H9 (cell line): ENCODE measurements at regions not wholly inside any gene's neighbourhood (a gene's known extent, or its start where the extent isn't known, plus 50 kb on each side); places are given as distances from the start of the nearest gene placed in this dataset.
A peak's percentile ranks its signal among the peaks of the same experiment; 100 is the strongest.
"Not testable (repeated sequence)": the region's sequence is repeated elsewhere in the genome, so short reads cannot be mapped to it uniquely, and the experiment has no call there.

Experiments used
- DNase-seq: peaks from one replicate; pipeline ENCODE4 v3.0.0-alpha.2; 2017
- H2AFZ ChIP-seq: one replicate; pipeline ENCODE4 v1.6.1; 2013; ENCODE audit warnings: mild to moderate bottlenecking, low read length, control low read depth, moderate library complexity
- H2AK5ac ChIP-seq: 2 replicates; pipeline ENCODE4 v1.6.1; 2013; ENCODE audit warnings: low read length, control low read depth, mixed read lengths; ENCODE audit not compliant: insufficient read length
- H2BK120ac ChIP-seq: one replicate; pipeline ENCODE4 v1.6.1; 2013; ENCODE audit warnings: low read depth, mild to moderate bottlenecking, low read length, control low read depth, inconsistent platforms; ENCODE audit not compliant: poor library complexity, severe bottlenecking
- H2BK12ac ChIP-seq: 2 replicates; pipeline ENCODE4 v1.6.1; 2013; ENCODE audit warnings: low read length, control low read depth, mixed read lengths, low read depth; ENCODE audit not compliant: insufficient read length
- H2BK15ac ChIP-seq: 2 replicates; pipeline ENCODE4 v1.6.1; 2013; ENCODE audit warnings: low read depth, low read length, control low read depth
- H2BK20ac ChIP-seq: one replicate; pipeline ENCODE4 v1.6.1; 2013; ENCODE audit warnings: low read depth, mild to moderate bottlenecking, low read length, control low read depth, inconsistent platforms; ENCODE audit not compliant: poor library complexity, severe bottlenecking
- H2BK5ac ChIP-seq: 2 replicates; pipeline ENCODE4 v1.6.1; 2013; ENCODE audit warnings: low read length, control low read depth, mixed read lengths; ENCODE audit not compliant: insufficient read length
- H3K14ac ChIP-seq: 2 replicates; pipeline ENCODE4 v1.6.1; 2013; ENCODE audit warnings: low read length, control low read depth; ENCODE audit not compliant: insufficient read depth
- H3K18ac ChIP-seq: 2 replicates; pipeline ENCODE4 v1.6.1; 2013; ENCODE audit warnings: low read depth, mild to moderate bottlenecking, mixed read lengths, low read length, control low read depth; ENCODE audit not compliant: insufficient read length
- H3K23ac ChIP-seq: 2 replicates; pipeline ENCODE4 v1.6.1; 2013; ENCODE audit warnings: low read length, control low read depth, mixed read lengths, low read depth; ENCODE audit not compliant: insufficient read length
- H3K23me2 ChIP-seq: 2 replicates; pipeline ENCODE4 v1.6.1; 2013; ENCODE audit warnings: low read depth, mild to moderate bottlenecking, mixed read lengths, low read length, control low read depth; ENCODE audit not compliant: insufficient read length, poor library complexity, severe bottlenecking
- H3K27ac ChIP-seq: 2 replicates; pipeline ENCODE4 v1.5.1; 2013; ENCODE audit warnings: low read length, control low read depth, mixed read lengths, low read depth; ENCODE audit not compliant: insufficient read length
- H3K27me3 ChIP-seq: 2 replicates; pipeline ENCODE4 v1.6.1; 2013; ENCODE audit warnings: low read length, control low read depth, inconsistent platforms; ENCODE audit not compliant: insufficient read depth
- H3K4ac ChIP-seq: 2 replicates; pipeline ENCODE4 v1.6.1; 2013; ENCODE audit warnings: low read depth, mild to moderate bottlenecking, control low read depth, inconsistent platforms, low read length, moderate library complexity
- H3K4me1 ChIP-seq: 2 replicates; pipeline ENCODE4 v1.6.1; 2013; ENCODE audit warnings: low read length, control low read depth, inconsistent platforms; ENCODE audit not compliant: insufficient read depth
- H3K4me2 ChIP-seq: 2 replicates; pipeline ENCODE4 v1.6.1; 2013; ENCODE audit warnings: low read length, control low read depth, mixed read lengths; ENCODE audit not compliant: insufficient read length, insufficient read depth
- H3K56ac ChIP-seq: 2 replicates; pipeline ENCODE4 v1.6.1; 2013; ENCODE audit warnings: low read depth, mild to moderate bottlenecking, mixed read lengths, low read length, control low read depth; ENCODE audit not compliant: insufficient read length
- H3K79me1 ChIP-seq: 2 replicates; pipeline ENCODE4 v1.6.1; 2013; ENCODE audit warnings: low read depth, mild to moderate bottlenecking, moderate library complexity, low read length, control low read depth, inconsistent platforms; ENCODE audit not compliant: insufficient read depth, poor library complexity, severe bottlenecking
- H3K79me2 ChIP-seq: 2 replicates; pipeline ENCODE4 v1.6.1; 2013; ENCODE audit warnings: low read length, control low read depth, inconsistent platforms; ENCODE audit not compliant: insufficient read depth
- H3K9ac ChIP-seq: 2 replicates; pipeline ENCODE4 v1.6.1; 2013; ENCODE audit warnings: low read length, control low read depth, mixed read lengths; ENCODE audit not compliant: insufficient read length; ENCODE audit errors: extremely low read depth
- H3K9me3 ChIP-seq: one replicate; pipeline ENCODE4 v1.6.1; 2013; ENCODE audit warnings: low read depth, low read length, inconsistent platforms; ENCODE audit not compliant: control insufficient read depth
- H3T11ph ChIP-seq: one replicate; pipeline ENCODE4 v1.6.1; 2013; ENCODE audit warnings: mild to moderate bottlenecking, low read length, control low read depth, inconsistent platforms
- H4K20me1 ChIP-seq: one replicate; pipeline ENCODE4 v1.6.1; 2013; ENCODE audit not compliant: control insufficient read depth, insufficient read length, insufficient read depth
- H4K5ac ChIP-seq: 2 replicates; pipeline ENCODE4 v1.6.1; 2013; ENCODE audit warnings: low read depth, mild to moderate bottlenecking, mixed read lengths, low read length, control low read depth; ENCODE audit not compliant: insufficient read length
- H4K8ac ChIP-seq: replicated peaks from 2 replicates; pipeline ENCODE4 v1.6.1; 2013; ENCODE audit warnings: low read length, control low read depth, mixed read lengths, low read depth; ENCODE audit not compliant: insufficient read length
- H4K91ac ChIP-seq: 2 replicates; pipeline ENCODE4 v1.6.1; 2013; ENCODE audit warnings: low read depth, mild to moderate bottlenecking, moderate library complexity, mixed read lengths, low read length, control low read depth; ENCODE audit not compliant: insufficient read length
- H3K27ac Mint-ChIP-seq, 3 experiments: 2 replicates in 2 of 3; 3 replicates in 1 of 3; pipeline ENCODE4 v1.8.0; 2020 to 2021; ENCODE audit warnings: mixed read lengths in 3 of 3, mild to moderate bottlenecking in 1 of 3, moderate library complexity in 1 of 3
- H3K27me3 Mint-ChIP-seq: 2 replicates; pipeline ENCODE4 v1.8.0; 2021; ENCODE audit warnings: low read depth, mild to moderate bottlenecking, moderate library complexity, mixed read lengths
- H3K36me3 Mint-ChIP-seq, 3 experiments: 2 replicates in 2 of 3; 3 replicates in 1 of 3; pipeline ENCODE4 v1.8.0; 2020 to 2021; ENCODE audit warnings: low read depth in 3 of 3, mixed read lengths in 3 of 3; ENCODE audit not compliant: insufficient read depth in 1 of 3
- H3K4me1 Mint-ChIP-seq, 2 experiments: 2 replicates each; pipeline ENCODE4 v1.8.0; 2020; ENCODE audit warnings: mixed read lengths in 2 of 2
- H3K4me3 Mint-ChIP-seq, 2 experiments: 2 replicates in 1 of 2; 3 replicates in 1 of 2; pipeline ENCODE4 v1.8.0; 2020 to 2021; ENCODE audit warnings: mild to moderate bottlenecking in 2 of 2, mixed read lengths in 2 of 2, moderate library complexity in 1 of 2
- H3K9me3 Mint-ChIP-seq, 2 experiments: 2 replicates in 1 of 2; 3 replicates in 1 of 2; pipeline ENCODE4 v1.8.0; 2020; ENCODE audit warnings: mild to moderate bottlenecking in 2 of 2, mixed read lengths in 2 of 2, moderate library complexity in 1 of 2
- WGBS: extraction: QIAGEN DNeasy Blood & Tissue Kit; methylation state at CpG from one replicate; pipeline ENCODE4 v1.1.7; 2013; ENCODE audit warnings: missing lambda C conversion rate, low lambda C conversion rate, mixed read lengths; ENCODE audit not compliant: insufficient read length; ENCODE audit errors: extremely low coverage; 5-methylcytosine and 5-hydroxymethylcytosine counted together

DNA sequence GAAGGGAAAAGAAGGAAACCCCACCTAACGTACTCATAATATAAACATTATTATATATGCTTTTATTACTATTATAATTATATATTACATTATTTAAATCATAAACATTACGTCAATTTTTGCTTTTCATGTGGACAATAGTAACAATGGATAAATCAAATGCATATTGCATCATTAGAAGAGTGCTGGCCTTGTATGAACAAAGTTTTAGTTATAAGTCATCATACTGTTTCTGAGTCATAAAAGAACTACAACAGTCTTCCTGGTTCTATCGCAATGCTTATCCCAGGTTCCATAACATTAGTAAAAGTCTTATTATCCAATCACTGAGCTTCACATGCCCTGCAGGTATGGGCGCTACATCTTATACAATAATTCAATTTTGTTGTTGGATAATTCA lies 154.8 kb downstream of the SPATA31A6 start:
- H2BK120ac ChIP-seq, H3T11ph ChIP-seq, H3K27me3 Mint-ChIP-seq, H3K79me2 ChIP-seq, H3K23me2 ChIP-seq, H3K4me1 ChIP-seq, H3K9me3 ChIP-seq, H3K56ac ChIP-seq, H3K4me3 Mint-ChIP-seq, H2BK20ac ChIP-seq, H3K79me1 ChIP-seq, H3K27ac ChIP-seq, H3K4me2 ChIP-seq, H3K23ac ChIP-seq, H3K9me3 Mint-ChIP-seq, H2BK15ac ChIP-seq, H2BK5ac ChIP-seq, H2AFZ ChIP-seq, DNase-seq, H3K18ac ChIP-seq, H2AK5ac ChIP-seq, H3K27me3 ChIP-seq, H3K4ac ChIP-seq, H2BK12ac ChIP-seq, H3K9ac ChIP-seq, H3K36me3 Mint-ChIP-seq, H4K91ac ChIP-seq, H3K27ac Mint-ChIP-seq, H3K14ac ChIP-seq, H4K5ac ChIP-seq, H4K8ac ChIP-seq, H4K20me1 ChIP-seq: not testable (repeated sequence)
- H3K4me1 Mint-ChIP-seq, result peaks cover 10 to 11% of the 10 kb centered on the region in 2 experiments
- WGBS, result no CpG with 5 or more reads among the region's 4 CpGs

DNA sequence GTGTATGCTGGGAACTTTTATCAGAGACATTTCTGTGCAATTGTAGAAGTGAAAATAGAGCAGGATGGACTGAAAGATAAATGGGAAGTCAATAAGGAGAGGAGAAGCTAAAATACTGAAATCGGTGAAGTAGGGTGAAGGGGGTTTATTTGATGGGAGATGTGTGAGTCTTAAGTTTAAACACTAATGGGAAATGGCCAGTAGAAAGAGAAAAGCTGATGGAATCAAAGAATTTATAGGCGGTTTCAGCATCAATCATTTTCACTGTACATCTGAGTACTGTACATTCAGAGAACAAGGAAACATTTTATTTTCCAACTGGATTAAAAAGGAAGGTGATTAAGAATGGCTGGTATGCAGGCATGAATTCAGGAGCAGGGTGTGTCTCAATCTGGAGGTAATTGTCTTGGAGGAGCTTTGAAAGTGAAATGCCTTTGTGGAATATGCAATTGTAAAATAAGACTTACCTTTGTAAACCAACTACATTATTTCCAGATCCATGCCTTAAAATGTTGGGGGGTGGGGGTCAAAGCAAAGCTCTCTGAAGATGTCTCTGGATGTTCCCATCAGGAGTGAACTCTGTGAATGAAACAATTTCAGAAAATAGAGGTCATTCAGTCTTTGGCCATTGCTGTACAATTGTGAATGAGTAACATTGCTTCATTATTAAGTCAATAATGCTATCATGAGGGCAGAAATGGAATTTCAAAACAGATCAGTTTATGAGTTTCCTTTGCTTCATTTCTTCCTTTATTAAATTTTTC lies 156.4 kb downstream of the SPATA31A6 start:
- not testable (repeated sequence) for H4K5ac ChIP-seq, H3K79me1 ChIP-seq, H3K27ac ChIP-seq, H2BK5ac ChIP-seq, DNase-seq, H3K23me2 ChIP-seq, H2AFZ ChIP-seq, H2BK15ac ChIP-seq, H3K36me3 Mint-ChIP-seq, H3K79me2 ChIP-seq, H3K4me1 ChIP-seq, H3K27me3 Mint-ChIP-seq, H3K18ac ChIP-seq, H2BK20ac ChIP-seq, H3K56ac ChIP-seq, H2AK5ac ChIP-seq, H3K23ac ChIP-seq, H4K20me1 ChIP-seq, H3K4me3 Mint-ChIP-seq, H3K27me3 ChIP-seq, H3K9me3 ChIP-seq, H3T11ph ChIP-seq, H3K4me2 ChIP-seq, H3K9ac ChIP-seq, H3K4ac ChIP-seq, H3K9me3 Mint-ChIP-seq, H2BK120ac ChIP-seq, H3K14ac ChIP-seq, H4K8ac ChIP-seq, H2BK12ac ChIP-seq, H4K91ac ChIP-seq
- Mint-ChIP-seq H3K4me1 (peaks cover 10 to 11% of the 10 kb centered on the region in 2 experiments), H3K27ac (0 out of 7 replicates have a peak overlapping the region, but pooled peaks of 1 of the 3 experiments have one; percentile 0)
- WGBS, result no CpG with 5 or more reads among the region's 2 CpGs
